ENCODE measurements at regions not wholly inside any gene's neighbourhood (a gene's known extent, or its start where the extent isn't known, plus 50 kb on each side); places are given as distances from the start of the nearest gene placed in this dataset.
A peak's percentile ranks its signal among the peaks of the same experiment; 100 is the strongest.

DNA sequence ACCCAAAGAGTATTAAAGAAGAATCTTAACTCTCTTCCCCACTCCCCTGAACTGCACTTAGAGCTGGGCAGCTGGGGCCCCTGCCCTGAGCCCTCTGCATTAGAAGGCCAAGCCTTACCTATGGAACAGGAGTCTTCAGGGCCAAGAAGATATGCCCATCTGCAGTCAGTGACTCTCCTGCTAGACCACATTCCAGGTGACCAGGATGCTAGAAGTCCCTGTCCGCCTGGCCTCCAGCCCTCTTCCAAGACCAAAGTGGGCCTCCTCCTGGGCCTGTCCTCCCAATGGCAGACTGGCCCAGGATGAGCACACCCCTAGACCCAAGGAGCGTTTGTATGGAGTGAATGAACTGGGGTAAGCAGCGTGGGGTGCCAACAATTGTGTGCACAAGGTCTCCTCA is 259.1 kb downstream of the LY86 start:
- Histone ChIP-seq H3K9me3 (replicated peaks in 1 of 11) (peaks cover 7 to 18% (median 13%) of the 10 kb centered on the region in 11 experiments; a peak in 16 of 22 replicates), H3K36me3 (no peaks in the 10 kb centered on the region), H4K20me1 (no peaks in the 10 kb centered on the region), H3K4me3 (no peak overlapping the region), H3K4me1 (peaks cover 0 to 22% (median 0%) of the 10 kb centered on the region in 10 experiments; a peak in 7 of 20 replicates), H3K4me2 (no peak overlapping the region), H3K27ac (no peak overlapping the region), H3K27me3 (no peaks in the 10 kb centered on the region), H3K9ac (no peak overlapping the region)
- TF ChIP-seq Cebpa-rat (IDR thresholded peaks at IDR 0.05), result no peak

DNA sequence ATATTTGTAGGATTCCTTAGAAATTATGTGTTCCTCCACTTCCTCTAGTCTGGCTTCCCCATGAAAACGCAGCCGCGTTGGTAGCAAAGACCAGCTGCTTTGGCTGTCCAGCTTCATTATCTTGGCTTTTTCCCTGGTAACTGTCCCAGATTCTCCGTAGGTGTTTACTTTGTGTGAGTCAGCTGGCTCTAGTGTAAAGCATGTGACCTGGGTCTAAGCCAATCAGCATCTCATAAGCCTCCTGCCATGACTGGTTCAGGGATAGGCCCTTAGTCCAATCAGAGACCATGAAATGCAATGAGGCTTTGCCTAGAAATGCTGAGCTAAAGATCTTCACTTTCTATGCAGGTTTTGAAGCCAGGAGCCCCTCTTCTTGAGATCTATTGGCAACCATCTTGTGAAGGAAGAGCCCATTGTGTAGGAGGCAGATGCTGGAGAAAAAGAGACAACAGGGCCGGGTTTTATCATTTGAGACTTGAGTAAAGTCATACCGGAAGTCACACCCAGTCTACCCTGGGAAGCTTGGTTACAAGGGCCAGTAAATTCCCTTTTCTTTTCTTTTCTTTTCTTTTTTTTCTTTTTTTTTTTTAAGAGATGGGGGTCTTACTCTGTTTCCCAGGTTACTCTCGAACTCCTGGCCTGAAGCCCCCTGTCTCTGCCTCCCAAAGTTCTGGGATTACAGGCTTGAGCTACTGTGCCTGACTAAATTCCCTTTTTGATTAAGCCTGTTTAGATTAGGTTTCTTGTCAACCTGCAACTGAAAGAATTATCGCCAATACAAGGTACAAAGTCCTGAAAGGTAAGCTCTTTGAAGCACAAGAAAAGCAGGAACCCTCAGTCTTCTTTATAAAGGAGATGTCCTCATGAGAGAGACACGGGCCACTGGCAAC is 256.5 kb upstream of the RREB1 start:
- Histone ChIP-seq H3K27ac (no peak overlapping the region), H3K27me3 (no peaks in the 10 kb centered on the region), H3K4me1 (peaks cover 4 to 50% (median 6%) of the 10 kb centered on the region in 10 experiments), H3K4me3 (no peak overlapping the region), H4K20me1 (no peaks in the 10 kb centered on the region), H3K9me3 (replicated peaks in 1 of 11) (peaks cover 0 to 9% (median 3%) of the 10 kb centered on the region in 11 experiments; a peak in 13 of 22 replicates), H3K36me3 (no peaks in the 10 kb centered on the region), H3K4me2 (peak overlapping the region in 3 of 11 experiments; percentile 3 to 47 (median 32); a peak in 5 of 22 replicates), H3K9ac (no peak overlapping the region)
- TF ChIP-seq Cebpa-rat (IDR thresholded peaks at IDR 0.05), result no peak

DNA sequence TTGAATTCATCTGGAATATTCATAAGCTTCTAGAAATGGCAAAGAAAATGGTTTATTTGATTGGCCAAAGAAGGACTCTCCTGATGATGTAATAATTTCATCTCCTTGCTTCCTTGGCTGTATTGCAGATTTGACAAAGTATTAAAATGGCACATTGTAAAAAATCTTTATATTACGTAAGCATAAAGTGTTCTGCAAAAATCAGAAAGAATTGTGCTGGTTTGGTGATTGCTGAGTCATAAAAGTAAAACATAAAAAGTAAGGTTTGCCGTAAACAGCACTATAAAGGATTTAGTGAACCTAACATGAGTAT is 255.9 kb upstream of the RREB1 start:
- Histone ChIP-seq H3K27me3 (no peaks in the 10 kb centered on the region), H3K36me3 (no peaks in the 10 kb centered on the region), H3K9ac (no peak overlapping the region), H3K4me1 (peaks cover 10 to 56% (median 12%) of the 10 kb centered on the region in 10 experiments), H3K9me3 (replicated peaks in 1 of 11) (peaks cover 0 to 3% (median 0%) of the 10 kb centered on the region in 11 experiments; a peak in 2 of 22 replicates), H3K27ac (no peak overlapping the region), H3K4me2 (peak overlapping the region in 1 of 11 experiments; percentile 3; a peak in 2 of 22 replicates), H4K20me1 (no peaks in the 10 kb centered on the region), H3K4me3 (no peak overlapping the region)
- TF ChIP-seq Cebpa-rat (IDR thresholded peaks at IDR 0.05), result peak in 1 of 11 experiments; percentile 14; a peak in 1 of 22 replicates

DNA sequence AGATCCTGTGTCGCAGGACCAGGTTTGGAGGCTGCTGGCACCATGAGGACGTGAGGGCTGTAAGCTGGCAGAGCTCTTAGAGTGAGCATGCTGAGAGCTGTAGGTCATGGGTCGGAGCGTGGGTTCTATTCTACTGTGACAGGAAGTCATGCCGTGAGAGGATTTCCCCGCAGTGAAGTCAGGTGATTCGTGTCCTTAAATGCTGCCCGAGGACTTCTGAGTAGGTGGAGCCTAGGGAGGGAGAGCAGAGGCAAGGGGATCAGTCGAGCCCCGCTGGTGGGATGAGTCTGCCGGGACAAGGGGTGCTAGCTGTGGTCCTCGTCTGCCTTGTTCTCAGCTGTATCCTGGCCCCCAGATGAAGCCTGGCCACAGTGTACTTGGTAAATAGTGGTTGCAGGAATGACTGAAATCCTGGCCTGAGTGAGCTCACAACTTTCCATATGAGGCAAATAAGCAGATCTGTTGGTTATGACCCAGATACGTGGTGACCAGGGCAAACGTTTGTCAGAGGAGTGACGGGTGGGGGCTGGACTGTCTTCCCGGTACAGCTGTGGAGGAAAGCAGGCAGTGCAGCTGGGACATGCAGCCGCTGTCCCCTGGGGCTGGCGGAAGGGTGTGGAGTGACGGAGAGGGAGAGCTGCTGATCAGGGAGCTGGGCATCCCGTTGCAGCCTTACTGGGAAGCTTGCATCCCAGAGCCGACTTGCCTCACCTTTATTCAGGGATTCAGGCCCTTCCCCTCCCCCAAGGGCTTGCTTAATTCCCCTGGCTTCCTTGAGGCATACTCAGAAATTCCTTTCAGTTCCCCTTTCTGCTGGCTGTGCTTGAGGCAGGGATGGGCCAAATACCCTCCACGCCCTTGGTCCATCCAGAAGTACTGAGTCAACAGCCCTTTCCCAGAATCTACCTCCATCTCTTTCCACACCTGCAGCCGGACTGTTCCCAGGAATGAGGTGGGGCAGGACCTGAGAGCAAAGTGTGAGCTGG is 250.9 kb upstream of the RREB1 start:
- Histone ChIP-seq H3K27me3 (no peaks in the 10 kb centered on the region), H4K20me1 (no peaks in the 10 kb centered on the region), H3K9me3 (replicated peaks in 1 of 11) (no peaks in the 10 kb centered on the region), H3K4me3 (peak overlapping the region; percentile 6 to 59 (median 34); a peak in 11 of 20 replicates), H3K9ac (peak overlapping the region; percentile 45 to 79 (median 69); a peak in 21 of 22 replicates), H3K4me2 (peak overlapping the region; percentile 83 to 97 (median 91)), H3K36me3 (no peaks in the 10 kb centered on the region), H3K27ac (peak overlapping the region; percentile 55 to 91 (median 78)), H3K4me1 (peaks cover 34 to 78% (median 41%) of the 10 kb centered on the region in 10 experiments)
- TF ChIP-seq Cebpa-rat (IDR thresholded peaks at IDR 0.05), result peak in 10 of 11 experiments; percentile 43 to 83 (median 68); a peak in 14 of 22 replicates

DNA sequence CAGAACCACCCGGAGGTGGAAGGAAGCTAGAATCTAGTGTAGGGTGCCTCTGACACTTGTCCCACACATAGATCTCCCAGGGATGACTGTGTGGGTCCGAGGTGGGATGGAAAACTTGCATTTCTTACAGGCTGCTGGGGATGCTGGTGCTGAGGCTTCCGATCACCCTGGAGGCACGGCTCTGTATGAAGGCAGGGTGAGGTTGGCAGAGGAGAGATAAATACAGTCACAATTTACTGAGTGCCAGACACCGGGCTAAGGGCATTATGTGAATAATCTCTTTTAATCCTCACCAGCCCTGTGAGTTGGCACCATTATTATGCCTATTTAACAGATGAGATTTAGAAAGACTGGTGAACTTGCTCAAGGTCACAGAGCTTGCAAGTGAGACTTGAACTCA is 250.2 kb upstream of the RREB1 start:
- Histone ChIP-seq H3K9ac (peak overlapping the region in 7 of 11 experiments; percentile 3 to 79 (median 68); a peak in 11 of 22 replicates), H3K4me2 (peak overlapping the region; percentile 83 to 97 (median 91))

DNA sequence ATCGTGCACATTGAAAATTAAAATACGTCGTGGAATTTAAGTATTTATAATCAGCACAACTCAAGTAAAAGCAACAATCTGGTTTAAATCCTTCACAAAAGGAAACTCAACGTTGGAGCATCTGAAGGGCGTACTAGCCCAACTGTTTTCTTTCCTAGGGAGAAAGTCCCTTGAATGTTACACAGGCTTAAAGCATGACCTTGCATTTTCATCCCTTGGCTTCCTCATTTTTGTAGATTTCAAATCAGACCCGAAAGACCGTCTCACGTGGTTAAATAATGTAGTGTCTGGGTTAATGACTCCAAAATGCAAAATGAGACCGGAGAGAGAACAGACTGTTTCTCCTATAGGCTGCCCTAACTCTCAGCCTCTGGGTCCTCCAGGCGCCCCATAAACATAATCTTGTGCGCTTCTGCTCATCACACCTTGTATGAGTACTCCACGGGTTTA is 249.2 kb upstream of the RREB1 start:
- Histone ChIP-seq H3K27me3 (no peaks in the 10 kb centered on the region), H3K27ac (peak overlapping the region in 10 of 11 experiments; percentile 27 to 91 (median 80); a peak in 18 of 22 replicates), H3K36me3 (no peaks in the 10 kb centered on the region), H4K20me1 (no peaks in the 10 kb centered on the region), H3K4me3 (no peak overlapping the region), H3K9ac (peak overlapping the region in 7 of 11 experiments; percentile 12 to 72 (median 50); a peak in 11 of 22 replicates), H3K9me3 (replicated peaks in 1 of 11) (no peaks in the 10 kb centered on the region), H3K4me1 (peaks cover 34 to 77% (median 41%) of the 10 kb centered on the region in 10 experiments), H3K4me2 (peak overlapping the region; percentile 4 to 96 (median 86); a peak in 21 of 22 replicates)
- no peak for TF ChIP-seq Cebpa-rat (IDR thresholded peaks at IDR 0.05)

More for the DNA sequence above, 250.2 kb upstream of the RREB1 start:
- Histone ChIP-seq H3K36me3 (no peaks in the 10 kb centered on the region), H4K20me1 (no peaks in the 10 kb centered on the region), H3K9me3 (replicated peaks in 1 of 11) (no peaks in the 10 kb centered on the region), H3K4me3 (peak overlapping the region in 2 of 10 experiments; percentile 6 to 46; a peak in 1 of 20 replicates), H3K27me3 (no peaks in the 10 kb centered on the region), H3K4me1 (peaks cover 34 to 74% (median 41%) of the 10 kb centered on the region in 10 experiments), H3K27ac (peak overlapping the region; percentile 55 to 91 (median 78); a peak in 19 of 22 replicates)
- TF ChIP-seq Cebpa-rat (IDR thresholded peaks at IDR 0.05), result no peak

DNA sequence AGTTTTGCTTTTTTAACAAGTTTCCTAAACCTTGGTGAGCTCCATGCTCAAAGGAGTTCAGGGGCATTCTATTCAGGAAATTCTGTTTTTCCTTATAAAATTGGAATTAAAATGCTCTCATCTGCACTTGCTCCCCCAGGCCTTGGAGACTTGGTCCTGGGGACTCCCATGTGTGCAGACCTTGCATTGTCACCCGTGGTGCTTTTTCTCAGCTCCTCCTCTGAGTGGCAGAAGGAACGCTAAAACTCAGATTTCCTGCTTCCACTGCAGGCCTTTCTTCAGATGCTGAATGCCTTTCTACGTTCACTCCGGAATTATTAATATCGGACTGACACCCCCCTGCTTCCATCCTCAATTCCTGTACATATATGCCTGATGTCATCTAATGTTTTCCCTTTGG is 248.7 kb upstream of the RREB1 start:
- no peak for TF ChIP-seq Cebpa-rat (IDR thresholded peaks at IDR 0.05)
- Histone ChIP-seq H3K36me3 (no peaks in the 10 kb centered on the region), H3K4me2 (peak overlapping the region; percentile 4 to 96 (median 86); a peak in 21 of 22 replicates), H3K4me1 (peaks cover 34 to 78% (median 40%) of the 10 kb centered on the region in 10 experiments), H3K4me3 (no peak overlapping the region), H3K27ac (peak overlapping the region in 10 of 11 experiments; percentile 27 to 91 (median 78); a peak in 18 of 22 replicates), H3K9ac (peak overlapping the region in 7 of 11 experiments; percentile 12 to 72 (median 50); a peak in 11 of 22 replicates), H3K27me3 (no peaks in the 10 kb centered on the region), H3K9me3 (replicated peaks in 1 of 11) (no peaks in the 10 kb centered on the region), H4K20me1 (no peaks in the 10 kb centered on the region)

DNA sequence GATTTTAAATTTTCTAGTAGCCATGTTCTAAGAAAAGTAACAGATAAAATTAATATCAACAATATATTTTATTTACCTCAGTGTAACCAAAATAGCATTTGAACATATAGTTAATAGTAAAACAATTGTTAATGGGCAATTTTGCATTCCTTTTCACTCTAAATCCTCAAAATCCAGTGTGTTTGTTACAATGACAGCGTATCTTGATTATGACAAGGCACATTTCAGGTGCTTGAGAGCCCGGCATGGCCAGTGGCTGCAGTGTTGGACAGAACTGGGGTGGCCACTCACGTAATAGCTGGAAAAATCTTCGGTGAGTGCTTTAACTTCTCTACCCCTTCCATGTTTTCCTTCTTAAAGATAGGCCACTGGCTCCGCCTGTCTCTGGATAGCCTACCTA is 248.0 kb upstream of the RREB1 start:
- Histone ChIP-seq H3K9me3 (replicated peaks in 1 of 11) (no peaks in the 10 kb centered on the region), H4K20me1 (no peaks in the 10 kb centered on the region), H3K4me2 (peak overlapping the region in 4 of 11 experiments; percentile 86 to 94 (median 90); a peak in 7 of 22 replicates), H3K27me3 (no peaks in the 10 kb centered on the region), H3K4me3 (no peak overlapping the region), H3K27ac (peak overlapping the region in 4 of 11 experiments; percentile 78 to 91 (median 85); a peak in 7 of 22 replicates), H3K9ac (no peak overlapping the region; a peak in 1 of 22 replicates), H3K36me3 (no peaks in the 10 kb centered on the region), H3K4me1 (peaks cover 34 to 75% (median 40%) of the 10 kb centered on the region in 10 experiments)
- no peak for TF ChIP-seq Cebpa-rat (IDR thresholded peaks at IDR 0.05)
